OCI-LY1 (cell line): ENCODE measurements at regions not wholly inside any gene's neighbourhood (a gene's known extent, or its start where the extent isn't known, plus 50 kb on each side); places are given as distances from the start of the nearest gene placed in this dataset.

Source experiments
- H2AFZ ChIP-seq: fragments of 200-600 bp; sonication (generic), shearing (Covaris generic); 2 replicates; pipeline ENCODE4 v1.6.0; 2014; ENCODE audit warnings: antibody characterized with exemption, mild to moderate bottlenecking, low read length
- H3F3A ChIP-seq: fragments of 200-600 bp; sonication (generic), shearing (Covaris generic); 2 replicates; pipeline ENCODE4 v1.6.0; 2014; ENCODE audit warnings: mild to moderate bottlenecking, antibody characterized with exemption, low read length, moderate library complexity; ENCODE audit not compliant: insufficient read depth
- H3K27ac ChIP-seq: fragments of 200-600 bp; sonication (generic); 2 replicates; pipeline ENCODE4 v1.5.1; 2014; ENCODE audit warnings: low read length, mixed run types, mild to moderate bottlenecking, low read depth; ENCODE audit not compliant: poor library complexity, severe bottlenecking
- H3K27me3 ChIP-seq: fragments of 200-600 bp; sonication (generic); 2 replicates; pipeline ENCODE4 v1.6.0; 2014; ENCODE audit warnings: antibody characterized with exemption, mild to moderate bottlenecking, low read length, moderate library complexity; ENCODE audit not compliant: insufficient read depth
- H3K36me3 ChIP-seq: fragments of 200-600 bp; sonication (generic); 2 replicates; pipeline ENCODE4 v1.6.1; 2014; ENCODE audit warnings: mild to moderate bottlenecking, antibody characterized with exemption, low read length, moderate library complexity, mixed read lengths; ENCODE audit not compliant: insufficient read depth
- H3K4me1 ChIP-seq: fragments of 200-600 bp; sonication (generic); 2 replicates; pipeline ENCODE4 v1.5.1; 2014; ENCODE audit warnings: mild to moderate bottlenecking, low read length, moderate library complexity; ENCODE audit not compliant: insufficient read depth, severe bottlenecking
- H3K4me2 ChIP-seq: fragments of 200-600 bp; sonication (generic), shearing (Covaris generic); 2 replicates; pipeline ENCODE4 v1.6.1; 2014; ENCODE audit warnings: low read length
- H3K4me3 ChIP-seq: fragments of 200-600 bp; sonication (generic); 2 replicates; pipeline ENCODE4 v1.5.1; 2014; ENCODE audit warnings: low read length, low read depth, mild to moderate bottlenecking, mixed read lengths; ENCODE audit not compliant: poor library complexity, severe bottlenecking
- H3K79me2 ChIP-seq: fragments of 200-600 bp; shearing (Covaris generic); 2 replicates; pipeline ENCODE4 v1.6.1; 2016; ENCODE audit warnings: mixed run types, low read length, mixed read lengths; ENCODE audit not compliant: insufficient read depth
- H3K9ac ChIP-seq: fragments of 200-600 bp; sonication (generic), shearing (Covaris generic); 2 replicates; pipeline ENCODE4 v1.6.1; 2014; ENCODE audit warnings: mild to moderate bottlenecking, low read length, mixed read lengths
- H3K9me2 ChIP-seq: fragments of 200-600 bp; sonication (generic), shearing (Covaris generic); 2 replicates; pipeline ENCODE4 v1.6.1; 2014; ENCODE audit warnings: low read depth, mild to moderate bottlenecking, low read length, mixed read lengths
- H3K9me3 ChIP-seq: fragments of 200-600 bp; shearing (Covaris generic); 2 replicates; pipeline ENCODE4 v1.6.1; 2014; ENCODE audit warnings: low read length, mixed read lengths
- H4K20me1 ChIP-seq: fragments of 200-600 bp; sonication (generic), shearing (Covaris generic); 2 replicates; pipeline ENCODE4 v1.6.0; 2016; ENCODE audit warnings: mild to moderate bottlenecking, low read length; ENCODE audit not compliant: insufficient read depth
- CTCF ChIP-seq: fragments of 200-600 bp; sonication (generic), shearing (Covaris generic); IDR thresholded peaks from 2 replicates; pipeline ENCODE4 v1.5.1; 2017; ENCODE audit warnings: mild to moderate bottlenecking, antibody characterized with exemption, low read length, moderate library complexity, mixed read lengths
- EZH2 ChIP-seq: fragments of 200-600 bp; sonication (generic), shearing (Covaris generic); IDR thresholded peaks from 2 replicates; pipeline ENCODE4 v1.8.0; 2017; ENCODE audit warnings: borderline replicate concordance, mixed run types, mild to moderate bottlenecking, antibody characterized with exemption, low read length, moderate library complexity, mixed read lengths

GRCh38 chr1:37130221-37130948 is 96.1 kb upstream of the GRIK3 start:
- Histone ChIP-seq H2AFZ (no peak overlapping the region), H3K9me2 (no peaks in the 10 kb centered on the region), H4K20me1 (no peaks in the 10 kb centered on the region), H3F3A (no peaks in the 10 kb centered on the region), H3K79me2 (no peaks in the 10 kb centered on the region), H3K36me3 (no peaks in the 10 kb centered on the region), H3K4me2 (no peak overlapping the region), H3K27ac (no peak overlapping the region), H3K27me3 (no peaks in the 10 kb centered on the region), H3K9ac (no peak overlapping the region), H3K4me1 (no peaks in the 10 kb centered on the region), H3K4me3 (no peak overlapping the region), H3K9me3 (no peaks in the 10 kb centered on the region)
- TF ChIP-seq EZH2, result no peak

GRCh38 chr1:37131281-37131680 is 97.0 kb upstream of the GRIK3 start:
- Histone ChIP-seq H3K9me3 (no peaks in the 10 kb centered on the region), H3K4me3 (no peak overlapping the region), H3F3A (no peaks in the 10 kb centered on the region), H2AFZ (no peak overlapping the region), H3K27ac (no peak overlapping the region), H3K27me3 (no peaks in the 10 kb centered on the region), H3K79me2 (no peaks in the 10 kb centered on the region), H3K36me3 (no peaks in the 10 kb centered on the region), H3K4me1 (no peaks in the 10 kb centered on the region), H3K9me2 (no peaks in the 10 kb centered on the region), H4K20me1 (no peaks in the 10 kb centered on the region), H3K4me2 (no peak overlapping the region), H3K9ac (no peak overlapping the region)
- TF ChIP-seq CTCF, result no peak
- TF ChIP-seq EZH2, result no peak

GRCh38 chr1:37133276-37134145 is 99.2 kb upstream of the GRIK3 start:
- H3K9me2 ChIP-seq, result no peaks in the 10 kb centered on the region
- TF ChIP-seq EZH2, result no peak
- no peak for TF ChIP-seq CTCF
- no peaks in the 10 kb centered on the region for H3K9me3 ChIP-seq
- no peak overlapping the region for H3K27ac ChIP-seq
- no peaks in the 10 kb centered on the region for H3K27me3 ChIP-seq
- H3K4me3 ChIP-seq, result no peak overlapping the region
- H3K36me3 ChIP-seq, result no peaks in the 10 kb centered on the region
- H4K20me1 ChIP-seq, result no peaks in the 10 kb centered on the region
- no peaks in the 10 kb centered on the region for H3F3A ChIP-seq
- no peak overlapping the region for H3K4me2 ChIP-seq
- H3K4me1 ChIP-seq, result no peaks in the 10 kb centered on the region
- H3K79me2 ChIP-seq, result no peaks in the 10 kb centered on the region
- no peak overlapping the region for H3K9ac ChIP-seq
- no peak overlapping the region for H2AFZ ChIP-seq
